Muscle of leg (tissue), 3 donors: ENCODE measurements at regions not wholly inside any gene's neighbourhood (a gene's known extent, or its start where the extent isn't known, plus 50 kb on each side); places are given as distances from the start of the nearest gene placed in this dataset.
A peak's percentile ranks its signal among the peaks of the same experiment; 100 is the strongest.

Experiments used
- DNase-seq: peaks from one replicate; pipeline ENCODE4 v3.0.0; 2013
- H3K27ac ChIP-seq: one replicate; pipeline ENCODE4 v1.5.1; 2013; ENCODE audit warnings: mild to moderate bottlenecking, low read length, control low read depth
- H3K27me3 ChIP-seq: one replicate; pipeline ENCODE4 v1.6.1; 2013; ENCODE audit warnings: low read length; ENCODE audit not compliant: control insufficient read depth, insufficient read depth
- H3K36me3 ChIP-seq: one replicate; pipeline ENCODE4 v1.6.1; 2013; ENCODE audit warnings: low read length; ENCODE audit not compliant: control insufficient read depth, insufficient read depth
- H3K4me1 ChIP-seq: one replicate; pipeline ENCODE4 v1.6.1; 2013; ENCODE audit warnings: low read length; ENCODE audit not compliant: control insufficient read depth, insufficient read depth
- H3K4me3 ChIP-seq: one replicate; pipeline ENCODE4 v1.5.1; 2013; ENCODE audit warnings: low read length, control low read depth
- H3K9me3 ChIP-seq: replicated peaks from 2 replicates; pipeline ENCODE4 v1.6.1; 2013; ENCODE audit warnings: low read depth, low read length; ENCODE audit not compliant: control insufficient read depth
- WGBS: methylation state at CpG from one replicate; pipeline ENCODE4 v1.1.5; 2013; ENCODE audit warnings: missing lambda C conversion rate; ENCODE audit not compliant: insufficient coverage; 5-methylcytosine and 5-hydroxymethylcytosine counted together

DNA sequence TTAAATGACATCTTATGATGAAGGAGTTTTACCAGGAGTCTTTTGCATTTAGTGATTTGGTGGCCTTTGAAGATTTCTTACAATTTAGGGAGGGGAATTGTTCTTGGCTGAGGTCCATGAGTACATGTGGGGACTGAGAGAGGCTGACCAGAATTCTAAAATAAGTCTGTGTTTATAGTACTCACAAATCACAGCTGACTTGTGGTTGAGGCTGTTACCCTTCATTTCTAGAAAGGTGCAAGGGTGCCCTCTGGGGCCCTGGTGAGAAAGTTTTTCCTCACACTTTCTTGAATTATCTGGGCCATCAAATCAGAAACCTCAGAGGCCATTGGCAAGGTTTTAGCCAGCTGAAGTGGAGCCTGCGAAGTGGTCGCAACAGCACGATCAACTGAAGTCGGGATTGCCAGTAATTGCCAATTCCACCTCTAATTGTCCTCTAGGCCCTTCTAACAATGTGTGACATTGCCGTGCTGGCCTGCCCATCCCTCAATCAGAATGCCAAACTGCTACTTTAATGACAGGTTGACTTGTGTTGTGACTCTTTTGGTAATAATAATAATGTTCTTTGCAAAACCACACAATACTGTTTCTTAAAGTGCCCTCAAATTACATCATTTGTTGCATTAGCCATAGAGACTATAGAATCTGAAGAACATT lies 221.6 kb downstream of the OGFRL1 start:
- no peak overlapping the region for H3K27ac ChIP-seq
- no peaks in the 10 kb centered on the region for H3K27me3 ChIP-seq
- H3K4me3 ChIP-seq: no peak overlapping the region
- H3K9me3 ChIP-seq: no peaks in the 10 kb centered on the region
- no peaks in the 10 kb centered on the region for H3K36me3 ChIP-seq
- DNase-seq: peak; percentile 67
- 52% methylated on average over 4 of the region's 5 CpGs for WGBS
- H3K4me1 ChIP-seq: peaks cover 6% of the 10 kb centered on the region

DNA sequence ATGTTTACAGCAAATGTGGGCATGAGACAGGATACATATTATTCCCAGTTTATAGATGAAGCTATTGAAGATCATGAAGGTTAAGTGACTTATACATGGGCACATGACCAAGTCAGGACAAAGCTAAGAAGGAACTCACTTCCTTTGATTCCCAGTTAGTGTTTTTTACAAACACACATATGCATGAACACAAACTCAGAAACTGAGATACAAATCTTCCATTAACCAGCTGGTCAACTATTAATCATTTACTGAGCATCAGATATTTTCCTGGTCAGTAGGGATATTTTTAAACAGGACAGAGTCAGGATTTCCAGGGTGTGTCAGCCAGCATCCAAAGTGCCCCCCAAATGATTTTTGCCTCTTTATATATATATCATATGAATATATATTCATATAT lies 222.2 kb downstream of the OGFRL1 start:
- H3K4me3 ChIP-seq: no peak overlapping the region
- no peaks in the 10 kb centered on the region for H3K9me3 ChIP-seq
- no peaks in the 10 kb centered on the region for H3K27me3 ChIP-seq
- H3K27ac ChIP-seq: no peak overlapping the region
- no peaks in the 10 kb centered on the region for H3K36me3 ChIP-seq
- DNase-seq: no peak
- peaks cover 6% of the 10 kb centered on the region for H3K4me1 ChIP-seq

DNA sequence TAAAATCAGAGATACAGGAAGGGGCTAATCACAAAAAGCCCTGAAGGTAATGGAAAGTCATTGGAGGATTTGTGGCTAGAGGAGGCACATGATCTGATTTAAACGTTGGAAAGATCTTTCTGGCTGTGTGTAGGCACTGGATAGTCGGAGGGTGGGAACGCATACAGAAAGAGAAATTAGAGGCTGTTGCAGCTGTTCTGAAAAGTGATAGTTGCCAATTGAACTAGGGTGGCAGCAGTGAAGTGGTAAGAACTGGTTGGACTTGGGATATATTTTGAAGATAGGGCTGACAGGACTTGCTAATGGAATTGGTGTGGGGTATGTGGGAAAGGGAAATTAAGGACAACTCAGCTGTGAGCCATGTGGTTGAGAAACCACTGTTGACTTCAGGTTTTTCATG lies 223.6 kb downstream of the OGFRL1 start:
- Histone ChIP-seq H3K4me3 (no peak overlapping the region), H3K36me3 (no peaks in the 10 kb centered on the region), H3K27ac (peak overlapping the region; percentile 50), H3K4me1 (peaks cover 6% of the 10 kb centered on the region), H3K27me3 (no peaks in the 10 kb centered on the region), H3K9me3 (no peaks in the 10 kb centered on the region)
- 44% methylated on average over 3 of the region's 3 CpGs for WGBS
- DNase-seq: peak; percentile 57

DNA sequence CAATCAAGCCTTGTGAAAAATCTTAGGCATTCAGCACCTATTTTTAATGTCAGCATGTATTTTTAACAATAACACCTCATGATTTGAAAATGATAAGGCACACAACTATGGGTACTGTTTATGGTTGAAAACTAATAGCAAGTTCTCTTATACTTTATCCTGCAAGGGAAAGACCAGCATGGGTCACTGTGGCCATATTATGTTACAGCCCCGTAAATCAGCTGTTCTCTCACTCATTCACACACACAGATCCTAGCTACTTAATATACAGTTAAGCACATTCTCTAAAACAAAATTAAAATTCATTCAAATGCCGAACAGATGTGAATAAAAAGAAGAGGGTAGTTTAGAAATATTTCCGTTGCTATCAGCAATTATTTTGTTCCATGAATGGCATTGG lies 224.4 kb downstream of the OGFRL1 start:
- Histone ChIP-seq H3K27me3 (no peaks in the 10 kb centered on the region), H3K9me3 (no peaks in the 10 kb centered on the region), H3K4me3 (no peak overlapping the region), H3K4me1 (peaks cover 6% of the 10 kb centered on the region), H3K36me3 (no peaks in the 10 kb centered on the region), H3K27ac (peak overlapping the region; percentile 5)
- 60% methylated on average over 1 of the region's 3 CpGs for WGBS
- DNase-seq: peak; percentile 40

DNA sequence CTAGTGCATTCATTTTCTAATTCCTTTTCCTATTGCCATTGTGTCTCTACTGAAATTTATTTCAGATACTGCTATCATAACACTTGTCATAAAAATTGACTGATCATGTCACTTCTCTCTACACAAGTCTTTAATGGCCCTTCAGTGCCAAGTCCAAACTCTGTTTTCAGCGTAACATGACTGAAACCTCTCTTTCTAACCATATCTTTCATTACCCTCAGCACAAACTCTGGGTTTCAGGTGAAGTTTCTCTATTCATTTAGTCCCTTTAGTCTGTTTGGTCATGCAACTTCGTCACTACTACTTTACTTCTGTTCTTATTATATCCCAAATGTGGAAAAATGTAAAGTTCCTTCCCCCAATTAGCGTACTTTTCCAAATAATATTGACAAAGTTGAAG lies 234.9 kb downstream of the OGFRL1 start:
- Histone ChIP-seq H3K4me1 (no peaks in the 10 kb centered on the region), H3K27me3 (no peaks in the 10 kb centered on the region), H3K4me3 (no peak overlapping the region), H3K36me3 (no peaks in the 10 kb centered on the region), H3K9me3 (no peaks in the 10 kb centered on the region), H3K27ac (no peak overlapping the region)
- no peak for DNase-seq
- WGBS: no CpG with 5 or more reads among the region's 3 CpGs

DNA sequence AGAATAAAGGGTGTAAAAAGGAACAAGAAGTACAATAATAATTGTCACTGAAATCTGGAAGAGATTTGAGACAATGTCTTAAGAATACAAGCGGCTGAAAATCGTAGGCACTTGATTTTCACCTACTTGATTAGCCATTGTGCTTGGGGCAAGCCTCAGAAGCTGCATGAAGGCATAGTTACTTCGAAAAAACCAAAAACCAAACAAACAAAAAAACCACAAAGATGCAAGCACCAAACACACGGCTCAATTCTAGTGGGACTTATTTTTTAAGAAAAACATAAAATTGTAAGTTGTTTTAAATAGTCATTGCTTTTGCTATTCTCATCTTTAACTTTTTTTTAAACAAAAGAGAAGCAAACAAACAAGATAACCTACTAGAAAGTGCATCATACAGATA lies 235.6 kb downstream of the OGFRL1 start:
- H3K27ac ChIP-seq: no peak overlapping the region
- no peak for DNase-seq
- no peaks in the 10 kb centered on the region for H3K27me3 ChIP-seq
- H3K4me3 ChIP-seq: no peak overlapping the region
- H3K4me1 ChIP-seq: no peaks in the 10 kb centered on the region
- no peaks in the 10 kb centered on the region for H3K36me3 ChIP-seq
- no CpG with 5 or more reads among the region's 4 CpGs for WGBS
- no peaks in the 10 kb centered on the region for H3K9me3 ChIP-seq

DNA sequence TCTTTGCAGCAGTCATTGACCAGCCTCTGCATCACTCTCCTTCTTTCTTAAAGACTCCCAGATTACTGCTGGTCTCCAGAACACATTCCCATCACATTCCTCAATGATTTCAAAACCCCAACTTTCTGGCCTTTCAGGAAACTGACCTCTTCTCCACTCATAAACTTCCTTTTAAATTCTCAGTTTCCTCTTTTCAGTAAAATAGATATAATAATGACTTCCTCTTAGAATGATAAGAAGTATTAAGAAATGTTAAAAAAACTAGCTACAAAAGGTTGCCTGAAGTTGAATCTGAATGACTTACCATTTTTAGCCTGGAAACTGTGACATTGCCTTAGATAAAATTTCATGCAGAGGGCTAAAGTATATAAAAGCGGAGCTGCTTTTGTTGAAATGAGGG lies 239.3 kb downstream of the OGFRL1 start:
- Histone ChIP-seq H3K36me3 (no peaks in the 10 kb centered on the region), H3K4me3 (no peak overlapping the region), H3K4me1 (no peaks in the 10 kb centered on the region), H3K27me3 (no peaks in the 10 kb centered on the region), H3K27ac (no peak overlapping the region), H3K9me3 (no peaks in the 10 kb centered on the region)
- no CpG with 5 or more reads among the region's 1 CpG for WGBS
- DNase-seq: no peak

DNA sequence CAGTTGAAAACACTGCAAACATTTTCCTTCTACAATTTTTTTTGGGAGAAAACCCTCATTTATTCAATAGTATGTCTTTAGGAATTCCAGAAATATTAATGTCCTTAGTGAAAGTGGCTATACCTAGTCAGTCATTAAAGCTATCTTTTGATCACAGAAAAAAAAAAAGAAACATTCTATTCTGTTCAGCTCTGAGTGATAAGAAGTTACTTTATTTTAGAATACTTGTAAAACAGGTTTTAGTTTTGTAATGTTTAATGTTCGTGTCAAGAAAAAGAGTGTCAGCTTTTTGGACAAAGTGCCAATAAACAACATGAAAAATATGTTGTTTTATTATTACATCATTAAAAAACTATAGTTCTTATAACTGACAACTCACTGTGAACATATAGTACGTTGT lies 240.4 kb downstream of the OGFRL1 start:
- Histone ChIP-seq H3K27me3 (no peaks in the 10 kb centered on the region), H3K9me3 (no peaks in the 10 kb centered on the region), H3K4me1 (no peaks in the 10 kb centered on the region), H3K4me3 (no peak overlapping the region), H3K27ac (no peak overlapping the region), H3K36me3 (no peaks in the 10 kb centered on the region)
- DNase-seq: no peak
- WGBS: no CpG with 5 or more reads among the region's 2 CpGs

DNA sequence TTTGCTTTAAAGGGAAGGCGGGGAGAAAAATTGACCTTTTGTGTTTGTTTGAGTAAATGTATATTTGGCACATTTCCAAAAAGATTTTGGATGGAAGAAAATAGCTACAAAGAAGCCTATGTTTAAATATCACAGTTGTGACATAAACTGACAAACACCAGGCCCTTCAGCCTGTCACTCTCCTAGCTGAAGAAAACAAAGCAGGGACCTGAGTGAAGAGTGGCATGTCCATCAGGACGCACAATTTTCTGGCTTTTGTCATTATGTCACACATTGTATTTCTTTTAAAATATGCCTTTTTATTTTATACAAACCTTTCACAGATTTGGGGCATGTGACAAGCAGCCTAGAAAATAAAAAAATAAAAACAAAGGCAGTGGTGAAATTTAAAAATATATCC lies 241.2 kb downstream of the OGFRL1 start:
- no peak overlapping the region for H3K4me3 ChIP-seq
- no peak overlapping the region for H3K27ac ChIP-seq
- no peaks in the 10 kb centered on the region for H3K4me1 ChIP-seq
- no peaks in the 10 kb centered on the region for H3K27me3 ChIP-seq
- WGBS: no CpG with 5 or more reads among the region's 2 CpGs
- DNase-seq: no peak
- no peaks in the 10 kb centered on the region for H3K36me3 ChIP-seq
- H3K9me3 ChIP-seq: no peaks in the 10 kb centered on the region

DNA sequence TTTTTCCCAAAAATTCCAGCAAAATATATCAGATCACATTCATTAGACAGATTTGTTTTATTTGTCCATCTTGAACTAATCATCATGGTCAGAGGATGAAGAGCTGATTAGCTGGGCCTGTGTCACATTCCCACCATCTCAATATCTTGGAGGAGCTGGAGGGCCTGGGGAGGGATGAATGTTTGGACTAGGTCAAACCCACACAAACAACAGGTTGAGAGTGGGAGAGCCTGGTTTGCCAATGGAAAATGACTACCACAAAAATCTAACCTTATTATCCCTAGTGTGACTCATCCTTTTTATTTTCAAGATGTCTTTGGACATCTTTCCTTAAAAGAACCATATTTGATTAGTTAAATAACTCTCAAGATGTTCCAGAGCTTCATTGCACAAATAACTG lies 242.4 kb downstream of the OGFRL1 start:
- H3K27ac ChIP-seq: no peak overlapping the region
- H3K4me3 ChIP-seq: no peak overlapping the region
- H3K27me3 ChIP-seq: no peaks in the 10 kb centered on the region
- H3K9me3 ChIP-seq: no peaks in the 10 kb centered on the region
- no peak for DNase-seq
- H3K36me3 ChIP-seq: no peaks in the 10 kb centered on the region
- H3K4me1 ChIP-seq: no peaks in the 10 kb centered on the region

DNA sequence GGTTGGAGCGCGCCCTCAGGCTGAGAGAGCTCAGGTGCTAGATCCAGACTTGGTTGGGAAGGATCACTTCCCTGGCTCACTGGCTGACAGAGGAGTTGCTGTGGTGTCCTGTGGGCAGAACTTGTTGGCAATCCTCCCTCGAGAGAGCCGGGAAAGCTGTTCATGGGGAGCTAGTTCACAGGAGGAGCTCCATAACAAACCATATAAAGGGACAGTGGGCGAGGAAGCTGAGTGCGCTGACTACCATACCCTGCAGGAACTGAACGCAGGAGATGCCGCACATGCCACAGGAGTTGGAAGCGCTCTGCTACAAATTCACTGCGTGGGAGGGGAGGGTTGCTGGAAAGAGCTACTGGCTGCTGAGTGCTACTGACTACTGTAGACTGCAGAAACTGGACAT lies 243.2 kb downstream of the OGFRL1 start:
- Histone ChIP-seq H3K27ac (no peak overlapping the region), H3K4me3 (no peak overlapping the region), H3K27me3 (no peaks in the 10 kb centered on the region), H3K4me1 (no peaks in the 10 kb centered on the region), H3K36me3 (no peaks in the 10 kb centered on the region), H3K9me3 (no peaks in the 10 kb centered on the region)
- no peak for DNase-seq
- WGBS: 90% methylated on average over 6 of the region's 10 CpGs
